ENCODE measurements at regions not wholly inside any gene's neighbourhood (a gene's known extent, or its start where the extent isn't known, plus 50 kb on each side); places are given as distances from the start of the nearest gene placed in this dataset.
A peak's percentile ranks its signal among the peaks of the same experiment; 100 is the strongest.

GRCh38 chr13:111661776-111662175 lies 341.3 kb downstream of the TEX29 start:
- Histone ChIP-seq H3K27me3 (no peaks in the 10 kb centered on the region), H3K4me1 (ENCODE audit: insufficient read depth) (peaks cover 3% of the 10 kb centered on the region), H3K4me3 (no peak overlapping the region), H3K27ac (no peak overlapping the region), H3K9me3 (no peaks in the 10 kb centered on the region), H3K36me3 (no peaks in the 10 kb centered on the region)
- intact Hi-C loops (cut with DNase I) = no loop called here
- DNase-seq = no peak
- WGBS, 3 donors = 88 to 93% (median 91%) methylated on average over 9 of the region's 9 CpGs
- no peak for TF ChIP-seq CTCF (IDR thresholded peaks at IDR 0.05)
- TF ChIP-seq POLR2A (IDR thresholded peaks at IDR 0.05) = no peak
- TF ChIP-seq EP300 (IDR thresholded peaks at IDR 0.05) = no peak

GRCh38 chr13:111662451-111662850 lies 342.0 kb downstream of the TEX29 start:
- no peak overlapping the region for H3K27ac ChIP-seq
- DNase-seq = peak in 2 of 5 donors; percentile 5 to 55
- peaks cover 3% of the 10 kb centered on the region for H3K4me1 ChIP-seq (ENCODE audit: insufficient read depth)
- no peak for TF ChIP-seq EP300 (IDR thresholded peaks at IDR 0.05)
- no peak for TF ChIP-seq CTCF (IDR thresholded peaks at IDR 0.05)
- TF ChIP-seq POLR2A (IDR thresholded peaks at IDR 0.05) = no peak
- intact Hi-C loops (cut with DNase I) = no loop called here
- no peaks in the 10 kb centered on the region for H3K27me3 ChIP-seq
- no peaks in the 10 kb centered on the region for H3K9me3 ChIP-seq
- no peaks in the 10 kb centered on the region for H3K36me3 ChIP-seq
- WGBS, 3 donors = 76 to 78% (median 76%) methylated on average over 5 of the region's 5 CpGs
- no peak overlapping the region for H3K4me3 ChIP-seq

- H3K4me1 ChIP-seq (ENCODE audit: insufficient read depth) = peaks cover 3% of the 10 kb centered on the region
- H3K27me3 ChIP-seq = no peaks in the 10 kb centered on the region
- no peak for TF ChIP-seq POLR2A (IDR thresholded peaks at IDR 0.05)
- TF ChIP-seq CTCF (IDR thresholded peaks at IDR 0.05) = no peak
- TF ChIP-seq EP300 (IDR thresholded peaks at IDR 0.05) = no peak
- no peaks in the 10 kb centered on the region for H3K36me3 ChIP-seq
- no peak overlapping the region for H3K4me3 ChIP-seq
- intact Hi-C loops (cut with DNase I) = no loop called here
- no peak overlapping the region for H3K27ac ChIP-seq
- no peaks in the 10 kb centered on the region for H3K9me3 ChIP-seq
- WGBS, 3 donors = 35 to 38% (median 37%) methylated on average over 4 of the region's 4 CpGs
- DNase-seq = no peak
Observed at GRCh38 chr13:111662895-111663294, 342.5 kb downstream of the TEX29 start.

GRCh38 chr13:111663505-111663904 lies 343.1 kb downstream of the TEX29 start:
- intact Hi-C loops (cut with DNase I) = no loop called here
- TF ChIP-seq EP300 (IDR thresholded peaks at IDR 0.05) (no peak), POLR2A (IDR thresholded peaks at IDR 0.05) (no peak), CTCF (IDR thresholded peaks at IDR 0.05) (no peak)
- DNase-seq = peak in 1 of 5 donors; percentile 2

More at GRCh38 chr13:111663505-111663904, 343.1 kb downstream of the TEX29 start:
- no peaks in the 10 kb centered on the region for H3K9me3 ChIP-seq
- no peak overlapping the region for H3K4me3 ChIP-seq
- 25 to 42% (median 31%) methylated on average over 12 of the region's 12 CpGs for WGBS, 3 donors
- H3K27me3 ChIP-seq = no peaks in the 10 kb centered on the region
- peak overlapping the region in 1 of 2 donors; percentile 36 for H3K27ac ChIP-seq
- H3K4me1 ChIP-seq (ENCODE audit: insufficient read depth) = peaks cover 3% of the 10 kb centered on the region
- H3K36me3 ChIP-seq = no peaks in the 10 kb centered on the region

Data from ovary (tissue), 7 donors.